ENCODE measurements at regions not wholly inside any gene's neighbourhood (a gene's known extent, or its start where the extent isn't known, plus 50 kb on each side); places are given as distances from the start of the nearest gene placed in this dataset.

DNA sequence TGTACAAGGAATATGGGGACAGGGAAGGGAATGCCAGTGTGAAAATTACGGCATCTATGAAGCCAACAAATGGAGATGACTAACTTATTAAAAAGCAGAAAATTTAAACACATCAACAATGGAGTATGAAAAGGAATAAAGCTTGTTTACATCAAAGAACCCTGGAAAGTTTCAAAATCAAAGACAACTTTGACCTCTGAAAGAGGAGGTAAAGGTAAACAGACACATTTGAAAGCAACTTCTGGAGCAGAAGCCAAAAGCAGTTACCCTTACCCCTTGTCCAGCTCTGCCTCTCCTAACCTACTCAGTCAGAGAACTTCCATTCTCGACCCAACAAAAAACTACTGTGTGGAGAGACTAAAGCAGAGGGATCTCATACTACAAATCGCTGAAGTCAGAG is 184.3 kb downstream of the DUSP6 start:
- TF ChIP-seq, protein P1, sequence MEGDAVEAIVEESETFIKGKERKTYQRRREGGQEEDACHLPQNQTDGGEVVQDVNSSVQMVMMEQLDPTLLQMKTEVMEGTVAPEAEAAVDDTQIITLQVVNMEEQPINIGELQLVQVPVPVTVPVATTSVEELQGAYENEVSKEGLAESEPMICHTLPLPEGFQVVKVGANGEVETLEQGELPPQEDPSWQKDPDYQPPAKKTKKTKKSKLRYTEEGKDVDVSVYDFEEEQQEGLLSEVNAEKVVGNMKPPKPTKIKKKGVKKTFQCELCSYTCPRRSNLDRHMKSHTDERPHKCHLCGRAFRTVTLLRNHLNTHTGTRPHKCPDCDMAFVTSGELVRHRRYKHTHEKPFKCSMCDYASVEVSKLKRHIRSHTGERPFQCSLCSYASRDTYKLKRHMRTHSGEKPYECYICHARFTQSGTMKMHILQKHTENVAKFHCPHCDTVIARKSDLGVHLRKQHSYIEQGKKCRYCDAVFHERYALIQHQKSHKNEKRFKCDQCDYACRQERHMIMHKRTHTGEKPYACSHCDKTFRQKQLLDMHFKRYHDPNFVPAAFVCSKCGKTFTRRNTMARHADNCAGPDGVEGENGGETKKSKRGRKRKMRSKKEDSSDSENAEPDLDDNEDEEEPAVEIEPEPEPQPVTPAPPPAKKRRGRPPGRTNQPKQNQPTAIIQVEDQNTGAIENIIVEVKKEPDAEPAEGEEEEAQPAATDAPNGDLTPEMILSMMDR (IDR thresholded peaks at IDR 0.05): no peak

DNA sequence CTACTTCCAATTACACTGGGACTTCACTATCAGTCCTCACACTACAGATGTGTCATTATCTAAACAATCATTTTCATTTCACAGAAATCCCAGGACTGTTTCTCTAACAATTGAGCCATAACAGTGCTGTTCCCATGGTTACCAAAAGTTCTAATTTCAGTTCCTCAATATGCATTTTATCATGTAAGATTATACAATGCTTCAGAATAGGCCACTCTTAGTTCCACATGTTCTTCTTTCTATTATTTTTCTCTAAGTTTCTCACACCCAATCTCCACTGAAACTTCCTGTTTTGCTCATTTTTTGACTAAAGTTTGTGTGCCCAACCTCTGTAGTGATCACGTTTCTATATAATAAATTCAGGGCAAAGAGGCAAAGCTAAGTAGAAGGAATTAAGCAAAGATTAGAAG is 185.8 kb downstream of the DUSP6 start:
- TF ChIP-seq, protein P1 (IDR thresholded peaks at IDR 0.05): no peak

DNA sequence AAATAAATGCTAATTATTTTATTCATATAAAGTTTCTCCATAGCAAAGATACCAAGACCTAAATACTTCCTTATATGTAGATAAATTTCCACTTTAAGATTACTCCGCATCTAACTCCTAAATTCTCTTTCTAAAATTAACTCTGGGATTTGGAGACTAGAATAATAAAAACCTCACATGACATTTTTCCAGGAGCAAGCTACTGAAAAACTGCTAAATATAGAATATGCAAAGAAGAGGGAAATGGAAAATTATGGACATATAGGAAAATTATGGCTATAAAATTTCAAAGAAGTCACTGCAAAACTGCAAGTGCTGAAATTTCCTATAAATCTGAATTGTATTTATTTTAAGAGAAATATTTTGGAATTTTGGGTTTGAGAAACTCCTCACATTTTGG is 186.2 kb downstream of the DUSP6 start:
- TF ChIP-seq, protein P1 (IDR thresholded peaks at IDR 0.05): no peak

DNA sequence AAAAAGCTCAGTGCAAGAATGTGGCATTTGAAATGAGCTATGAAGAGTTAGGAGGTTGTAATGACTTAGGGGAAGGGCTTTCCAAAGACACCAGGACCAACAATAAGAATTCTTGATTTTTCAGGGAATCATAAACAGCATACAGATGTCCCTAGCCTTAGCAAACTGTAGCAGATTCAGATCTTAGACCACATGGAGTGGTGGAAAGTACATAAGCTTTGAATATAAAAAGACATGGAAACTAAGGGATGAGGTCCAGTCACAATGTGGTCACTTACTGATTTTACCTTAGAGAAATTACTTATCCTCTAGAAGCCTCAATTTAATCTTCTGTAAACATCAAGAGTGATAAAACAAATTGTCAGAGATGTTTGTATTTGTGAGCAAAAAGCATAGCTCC is 186.6 kb downstream of the DUSP6 start:
- TF ChIP-seq, protein P1 (IDR thresholded peaks at IDR 0.05): no peak

DNA sequence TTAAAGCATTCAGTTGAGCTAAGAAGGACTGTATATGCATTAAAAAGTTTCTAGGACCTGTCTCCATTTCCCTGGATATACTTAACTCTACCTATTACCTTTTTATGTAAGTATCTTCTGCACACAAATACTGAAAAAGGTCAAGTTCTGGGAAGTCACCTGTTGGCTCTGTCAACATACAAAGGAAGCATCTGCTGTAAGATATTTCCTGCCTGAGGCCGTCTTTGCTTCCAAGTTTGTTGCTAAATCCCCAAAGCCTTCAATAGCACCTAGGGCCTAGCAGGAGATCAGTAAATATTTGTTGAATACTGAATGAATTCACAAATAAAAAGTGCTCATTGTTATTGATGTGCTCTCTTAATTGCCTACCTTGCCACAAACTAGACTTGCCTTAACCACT is 188.4 kb downstream of the DUSP6 start:
- TF ChIP-seq, protein P1 (IDR thresholded peaks at IDR 0.05): no peak

DNA sequence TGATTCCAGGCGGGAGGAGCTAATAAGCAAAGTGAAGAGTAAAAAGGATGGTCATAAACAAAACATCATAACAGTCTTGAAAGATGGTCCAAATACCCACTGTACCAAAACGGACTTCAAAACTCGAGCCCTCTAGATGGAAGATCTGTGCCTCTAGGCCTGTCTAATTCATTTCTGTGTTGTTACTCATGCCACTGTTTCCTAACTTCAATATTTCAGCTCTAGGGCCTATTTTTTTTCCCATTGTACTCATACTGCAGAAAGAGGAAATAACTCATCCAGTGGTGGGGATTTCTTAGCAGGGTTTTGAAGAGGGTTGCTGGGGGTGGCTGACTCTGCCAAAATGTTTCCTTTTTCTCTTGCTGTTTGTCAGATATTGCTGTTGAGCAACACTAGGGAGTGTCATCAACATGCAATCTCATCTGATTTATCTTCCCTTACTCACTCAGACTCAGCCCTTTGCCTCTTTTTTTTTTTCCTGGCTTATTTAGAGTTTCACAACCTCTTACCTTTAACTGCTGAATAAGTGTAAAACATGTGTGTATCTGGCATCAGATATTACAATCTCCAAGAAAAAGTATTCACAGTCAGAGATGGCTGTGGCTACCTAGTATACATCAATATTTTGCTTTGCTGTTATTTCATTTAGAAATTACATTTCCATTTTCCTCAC is 189.6 kb downstream of the DUSP6 start:
- TF ChIP-seq, protein P1 (IDR thresholded peaks at IDR 0.05): no peak

DNA sequence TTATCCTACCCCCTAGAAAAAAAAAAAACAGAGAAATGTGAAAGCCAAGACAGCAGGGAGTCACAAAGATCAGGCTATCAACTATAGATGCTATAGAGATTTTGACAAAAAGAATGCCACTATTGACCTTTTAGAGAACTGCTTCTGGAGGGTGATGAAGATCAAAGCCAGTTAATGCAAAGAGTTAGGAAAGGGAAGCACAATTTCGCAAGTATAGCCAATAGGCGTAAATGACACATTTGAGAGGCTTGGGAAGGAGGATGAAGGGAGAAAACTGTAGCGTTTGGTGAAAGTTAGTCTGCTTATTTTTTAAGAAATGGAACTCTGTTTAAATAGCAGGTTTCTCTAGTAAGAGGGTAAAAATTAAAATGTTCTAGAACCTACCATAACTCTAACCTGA is 190.7 kb downstream of the DUSP6 start:
- TF ChIP-seq, protein P1 (IDR thresholded peaks at IDR 0.05): no peak

DNA sequence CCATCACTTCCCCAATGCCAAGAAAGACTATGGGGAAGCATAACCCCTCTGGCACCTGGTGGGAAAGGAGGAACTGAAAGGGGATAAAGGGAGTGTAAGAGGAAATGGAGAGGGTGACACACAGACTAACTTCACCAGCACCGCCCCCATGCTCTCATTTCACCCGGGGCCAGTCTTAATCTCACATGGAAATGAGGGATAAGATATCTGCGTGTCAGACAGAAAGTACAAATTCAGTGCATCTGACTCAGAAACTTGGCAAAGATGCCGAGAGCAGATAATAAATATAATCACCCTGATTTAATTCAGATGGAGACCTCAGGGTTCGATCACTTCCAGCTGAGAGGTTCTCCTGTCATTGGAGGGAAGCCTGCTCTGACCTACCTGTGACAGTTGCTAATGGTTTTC is 191.6 kb downstream of the DUSP6 start:
- TF ChIP-seq, protein P1 (IDR thresholded peaks at IDR 0.05): no peak
